B cell (primary cell): ENCODE measurements at regions not wholly inside any gene's neighbourhood (a gene's known extent, or its start where the extent isn't known, plus 50 kb on each side); places are given as distances from the start of the nearest gene placed in this dataset.
"Not testable (repeated sequence)": the region's sequence is repeated elsewhere in the genome, so short reads cannot be mapped to it uniquely, and the experiment has no call there.

ENCODE experiments used
- ATAC-seq: fragments of 200-7000 bp; cut with Tn5 transposase; one replicate; pipeline ENCODE4 v1.10.0; 2021; ENCODE audit warnings: low read depth, mild to moderate bottlenecking, moderate number of reproducible peaks, moderate library complexity
- CTCF ChIA-PET: fragments of 350-600 bp; sonication (Branson Sonifier 250); formaldehyde crosslinking; loops from one replicate; lab custom pipeline; 2021; ENCODE audit warnings: antibody characterized with exemption, inconsistent platforms; lab: Charles Lee
- POLR2A ChIA-PET: fragments of 350-600 bp; sonication (Branson Sonifier 250); formaldehyde crosslinking; loops from one replicate; lab custom pipeline; 2021; ENCODE audit warnings: antibody characterized with exemption; lab: Charles Lee
- DNase-seq: peaks from one replicate; pipeline ENCODE4 v3.0.0; 2013
- H2AFZ ChIP-seq: 2 replicates; pipeline ENCODE4 v1.6.1; 2012; ENCODE audit warnings: mild to moderate bottlenecking, low read depth, low read length; ENCODE audit not compliant: insufficient read depth, poor library complexity, severe bottlenecking
- H3K27ac ChIP-seq, 2 donors: 1 replicate in 1 of 2; 2 replicates in 1 of 2; pipeline ENCODE4 v1.5.1; 2012 to 2013; ENCODE audit warnings: low read length in 2 of 2, mild to moderate bottlenecking in 2 of 2, moderate library complexity in 1 of 2
- H3K27me3 ChIP-seq, 4 experiments: fragments of 200-600 bp in 1 of 4; sonication (generic) in 1 of 4; replicated peaks in 1 of 4; 1 replicate in 2 of 4; 2 replicates in 2 of 4; pipeline versions ENCODE4 v1.6.1 to v1.7.0; 2013 to 2016; ENCODE audit warnings: low read length in 3 of 4, mild to moderate bottlenecking in 2 of 4, mixed read lengths in 1 of 4, moderate library complexity in 1 of 4; ENCODE audit not compliant: insufficient read depth in 4 of 4, control insufficient read depth in 3 of 4; ENCODE audit errors: control extremely low read depth in 1 of 4
- H3K36me3 ChIP-seq, 2 experiments: replicated peaks in 1 of 2; 1 replicate in 1 of 2; 2 replicates in 1 of 2; pipeline versions ENCODE4 v1.6.1 to v1.7.1; 2013; ENCODE audit warnings: low read length in 1 of 2; ENCODE audit not compliant: insufficient read depth in 2 of 2, control insufficient read depth in 1 of 2; ENCODE audit errors: control extremely low read depth in 1 of 2, extremely low read depth in 1 of 2
- H3K4me1 ChIP-seq, 2 donors: fragments of 200-600 bp in 1 of 2; sonication (generic) in 1 of 2; 1 replicate in 1 of 2; 2 replicates in 1 of 2; pipeline versions ENCODE4 v1.5.1 to v1.6.1; 2013 to 2017; ENCODE audit warnings: low read length in 2 of 2; ENCODE audit not compliant: control insufficient read depth in 2 of 2, insufficient read depth in 2 of 2
- H3K4me2 ChIP-seq: replicated peaks from 2 replicates; pipeline ENCODE3; 2012; ENCODE audit warnings: mild to moderate bottlenecking, low read depth, low read length; ENCODE audit not compliant: poor library complexity, severe bottlenecking
- H3K4me3 ChIP-seq, 5 experiments: fragments of 200-600 bp in 1 of 5; sonication (generic) in 1 of 5; 1 replicate in 3 of 5; 2 replicates in 2 of 5; pipeline versions ENCODE4 v1.5.1 to v1.7.0; 2011 to 2016; ENCODE audit warnings: low read length in 4 of 5, mild to moderate bottlenecking in 4 of 5, low read depth in 2 of 5, control low read depth in 1 of 5, moderate library complexity in 1 of 5; ENCODE audit not compliant: insufficient read depth in 1 of 5; ENCODE audit errors: control extremely low read depth in 1 of 5, extremely low read depth in 1 of 5
- H3K79me2 ChIP-seq: fragments of 200-600 bp; sonication (generic); one replicate; pipeline ENCODE4 v1.6.0; 2016; ENCODE audit warnings: low read length; ENCODE audit not compliant: control insufficient read depth, insufficient read depth
- H3K9ac ChIP-seq: fragments of 200-600 bp; sonication (generic); 2 replicates; pipeline ENCODE4 v1.6.1; 2017; ENCODE audit warnings: mild to moderate bottlenecking, low read length, moderate library complexity
- H3K9me3 ChIP-seq, 3 donors: one replicate each; pipeline versions ENCODE4 v1.6.1 to v1.7.1; 2013; ENCODE audit warnings: low read length in 2 of 3; ENCODE audit not compliant: control insufficient read depth in 2 of 3, insufficient read depth in 1 of 3; ENCODE audit errors: control extremely low read depth in 1 of 3
- H4K20me1 ChIP-seq: 2 replicates; pipeline ENCODE4 v1.6.0; 2012; ENCODE audit warnings: mild to moderate bottlenecking, low read length; ENCODE audit not compliant: insufficient read depth, control insufficient read depth, poor library complexity, severe bottlenecking
- H3K27ac Mint-ChIP-seq: one replicate; pipeline ENCODE4 v1.8.0; 2021; ENCODE audit warnings: mixed read lengths
- H3K27me3 Mint-ChIP-seq: one replicate; pipeline ENCODE4 v1.8.0; 2021; ENCODE audit warnings: mixed read lengths
- H3K4me1 Mint-ChIP-seq: one replicate; pipeline ENCODE4 v1.8.0; 2021; ENCODE audit warnings: mixed read lengths
- H3K4me3 Mint-ChIP-seq: one replicate; pipeline ENCODE4 v1.8.0; 2021; ENCODE audit warnings: mixed read lengths
- H3K9me3 Mint-ChIP-seq: one replicate; pipeline ENCODE4 v1.8.0; 2022; ENCODE audit warnings: mixed read lengths; ENCODE audit not compliant: insufficient read depth
- WGBS: methylation state at CpG from one replicate; pipeline ENCODE4 v1.1.5; 2013; ENCODE audit warnings: missing lambda C conversion rate; ENCODE audit not compliant: insufficient coverage; 5-methylcytosine and 5-hydroxymethylcytosine counted together
- intact Hi-C: fragments of 100-400 bp; cut with micrococcal nuclease; formaldehyde crosslinking; loops from one replicate; pipeline ENCODE4 v1.10.0; 2022

- no CpG with 5 or more reads among the region's 5 CpGs for WGBS
- H3K27ac Mint-ChIP-seq, intact Hi-C loops, H3K9me3 ChIP-seq, DNase-seq, H3K4me3 Mint-ChIP-seq, H3K4me2 ChIP-seq, H3K27me3 Mint-ChIP-seq, ATAC-seq, H3K27me3 ChIP-seq, H3K27ac ChIP-seq, H3K4me1 ChIP-seq, H3K4me3 ChIP-seq, H3K36me3 ChIP-seq, H3K9me3 Mint-ChIP-seq, POLR2A ChIA-PET, CTCF ChIA-PET, H3K9ac ChIP-seq, H4K20me1 ChIP-seq, H3K4me1 Mint-ChIP-seq, H3K79me2 ChIP-seq, H2AFZ ChIP-seq: not testable (repeated sequence)
Observed at GRCh38 chr7:67328257-67328656, 331.6 kb downstream of the TYW1 start.

GRCh38 chr7:67335165-67335564 lies 338.5 kb downstream of the TYW1 start:
- not testable (repeated sequence) for DNase-seq
- no CpG with 5 or more reads among the region's 1 CpG for WGBS

GRCh38 chr7:67335663-67336062 lies 339.0 kb downstream of the TYW1 start:
- H3K79me2 ChIP-seq, CTCF ChIA-PET, H3K27me3 Mint-ChIP-seq, POLR2A ChIA-PET, intact Hi-C loops, H3K4me2 ChIP-seq, H3K9me3 ChIP-seq, DNase-seq, H3K4me3 ChIP-seq, H3K36me3 ChIP-seq, H3K9me3 Mint-ChIP-seq, H3K27me3 ChIP-seq, ATAC-seq, H3K4me1 ChIP-seq, H3K4me1 Mint-ChIP-seq, H4K20me1 ChIP-seq, H3K4me3 Mint-ChIP-seq, H3K27ac ChIP-seq, H2AFZ ChIP-seq, H3K27ac Mint-ChIP-seq, H3K9ac ChIP-seq: not testable (repeated sequence)
- no CpG with 5 or more reads among the region's 8 CpGs for WGBS

More at GRCh38 chr7:67335165-67335564, 338.5 kb downstream of the TYW1 start:
- intact Hi-C loops, CTCF ChIA-PET, H3K27ac ChIP-seq, H3K9me3 Mint-ChIP-seq, H3K9me3 ChIP-seq, H3K27me3 ChIP-seq, H3K27me3 Mint-ChIP-seq, H3K4me2 ChIP-seq, ATAC-seq, H3K4me1 Mint-ChIP-seq, H3K79me2 ChIP-seq, H3K4me3 Mint-ChIP-seq, POLR2A ChIA-PET, H2AFZ ChIP-seq, H3K36me3 ChIP-seq, H3K27ac Mint-ChIP-seq, H4K20me1 ChIP-seq, H3K4me3 ChIP-seq, H3K9ac ChIP-seq, H3K4me1 ChIP-seq: not testable (repeated sequence)

GRCh38 chr7:67338545-67338944 lies 341.9 kb downstream of the TYW1 start:
- CTCF ChIA-PET, intact Hi-C loops, H3K4me1 ChIP-seq, H3K27me3 ChIP-seq, H3K36me3 ChIP-seq, H3K4me1 Mint-ChIP-seq, H2AFZ ChIP-seq, H3K27me3 Mint-ChIP-seq, H3K79me2 ChIP-seq, H3K9me3 Mint-ChIP-seq, POLR2A ChIA-PET, H4K20me1 ChIP-seq, H3K9ac ChIP-seq, DNase-seq, ATAC-seq, H3K4me2 ChIP-seq, H3K9me3 ChIP-seq, H3K27ac Mint-ChIP-seq, H3K4me3 ChIP-seq, H3K4me3 Mint-ChIP-seq, H3K27ac ChIP-seq: not testable (repeated sequence)
